ENCODE measurements at regions not wholly inside any gene's neighbourhood (a gene's known extent, or its start where the extent isn't known, plus 50 kb on each side); places are given as distances from the start of the nearest gene placed in this dataset.

DNA sequence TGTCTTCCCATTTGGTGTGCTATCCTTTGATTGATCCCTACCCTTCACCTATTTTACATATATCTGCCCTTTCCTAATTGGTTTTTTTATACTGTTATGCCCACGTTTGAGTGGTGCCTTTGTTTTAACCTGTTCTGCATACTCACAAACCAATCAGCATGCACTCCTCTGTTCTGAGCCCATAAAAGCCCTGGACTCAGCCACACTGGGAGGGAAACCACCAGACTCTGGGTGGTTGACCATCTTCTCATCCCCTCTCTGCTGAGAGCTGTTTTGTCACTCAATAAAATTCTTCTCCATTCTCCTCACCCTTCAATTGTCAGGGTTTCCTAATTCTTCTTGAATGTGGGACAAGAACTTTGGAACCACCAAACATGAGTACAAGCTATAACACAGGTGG is 989.8 kb downstream of the ADGRL2 start:
- POLR2A ChIA-PET, result no interaction called here
- TF ChIP-seq, protein P1, sequence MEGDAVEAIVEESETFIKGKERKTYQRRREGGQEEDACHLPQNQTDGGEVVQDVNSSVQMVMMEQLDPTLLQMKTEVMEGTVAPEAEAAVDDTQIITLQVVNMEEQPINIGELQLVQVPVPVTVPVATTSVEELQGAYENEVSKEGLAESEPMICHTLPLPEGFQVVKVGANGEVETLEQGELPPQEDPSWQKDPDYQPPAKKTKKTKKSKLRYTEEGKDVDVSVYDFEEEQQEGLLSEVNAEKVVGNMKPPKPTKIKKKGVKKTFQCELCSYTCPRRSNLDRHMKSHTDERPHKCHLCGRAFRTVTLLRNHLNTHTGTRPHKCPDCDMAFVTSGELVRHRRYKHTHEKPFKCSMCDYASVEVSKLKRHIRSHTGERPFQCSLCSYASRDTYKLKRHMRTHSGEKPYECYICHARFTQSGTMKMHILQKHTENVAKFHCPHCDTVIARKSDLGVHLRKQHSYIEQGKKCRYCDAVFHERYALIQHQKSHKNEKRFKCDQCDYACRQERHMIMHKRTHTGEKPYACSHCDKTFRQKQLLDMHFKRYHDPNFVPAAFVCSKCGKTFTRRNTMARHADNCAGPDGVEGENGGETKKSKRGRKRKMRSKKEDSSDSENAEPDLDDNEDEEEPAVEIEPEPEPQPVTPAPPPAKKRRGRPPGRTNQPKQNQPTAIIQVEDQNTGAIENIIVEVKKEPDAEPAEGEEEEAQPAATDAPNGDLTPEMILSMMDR (IDR thresholded peaks at IDR 0.05), result no peak

DNA sequence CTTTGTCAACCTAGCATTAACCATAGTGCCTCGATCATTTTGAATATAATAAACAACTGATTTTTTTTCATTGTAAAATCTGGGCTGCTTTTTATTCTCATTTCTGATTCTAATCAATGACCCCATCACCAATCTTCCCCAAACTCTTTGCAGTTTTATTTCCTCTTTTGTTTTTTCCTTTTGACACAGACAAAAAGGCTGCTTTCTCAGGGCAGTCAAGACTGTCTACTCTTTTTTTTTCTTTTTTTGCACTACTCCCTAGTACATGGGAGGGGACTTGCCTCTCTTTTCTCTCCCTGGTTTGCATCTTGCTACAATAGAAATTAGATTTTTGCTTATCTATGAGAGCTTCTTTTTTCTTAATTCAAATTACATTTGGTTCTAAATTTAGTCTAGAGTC is 987.9 kb downstream of the ADGRL2 start:
- DNase-seq (no peak), ATAC-seq (ENCODE audit: poor library complexity) (no peak)
- Mint-ChIP-seq H3K27ac (no peak overlapping the region), H3K9me3 (peaks cover 6% of the 10 kb centered on the region), H3K4me1 (ENCODE audit: low read depth) (no peaks in the 10 kb centered on the region), H3K36me3 (ENCODE audit: low read depth) (no peaks in the 10 kb centered on the region), H3K27me3 (no peaks in the 10 kb centered on the region), H3K4me3 (no peak overlapping the region)
- H3K27me3 ChIP-seq (ENCODE audit: control insufficient read depth in 1 of 2, insufficient read depth in 2 of 2, low read length in 2 of 2), result no peaks in the 10 kb centered on the region
- H3K4me1 ChIP-seq (ENCODE audit: insufficient read depth, low read length), result no peaks in the 10 kb centered on the region
- no peak overlapping the region for H3K4me3 ChIP-seq (ENCODE audit: low read length)
- CTCF ChIA-PET, result no interaction called here
- TF ChIP-seq, protein P1 (IDR thresholded peaks at IDR 0.05), result no peak
- POLR2A ChIA-PET, result no interaction called here
- H3K27ac ChIP-seq (ENCODE audit: low read depth in 1 of 2, low read length in 2 of 2), result no peak overlapping the region
- peaks cover 4 to 7% of the 10 kb centered on the region in 2 experiments for H3K9me3 ChIP-seq (ENCODE audit: control insufficient read depth in 1 of 2, insufficient read depth in 1 of 2, low read length in 2 of 2)
- no peaks in the 10 kb centered on the region for H3K36me3 ChIP-seq (ENCODE audit: insufficient read depth, low read length)
- intact Hi-C loops (cut with DNase I, micrococcal nuclease), result no loop called here

More for the DNA sequence above, 989.8 kb downstream of the ADGRL2 start:
- intact Hi-C loops (cut with DNase I, micrococcal nuclease), result no loop called here
- Mint-ChIP-seq H3K9me3 (peaks cover 6% of the 10 kb centered on the region), H3K4me1 (ENCODE audit: low read depth) (no peaks in the 10 kb centered on the region), H3K4me3 (no peak overlapping the region), H3K27me3 (no peaks in the 10 kb centered on the region), H3K27ac (no peak overlapping the region), H3K36me3 (ENCODE audit: low read depth) (no peaks in the 10 kb centered on the region)
- no peak for DNase-seq
- H3K4me1 ChIP-seq (ENCODE audit: insufficient read depth, low read length), result no peaks in the 10 kb centered on the region
- no peak overlapping the region for H3K27ac ChIP-seq (ENCODE audit: low read depth in 1 of 2, low read length in 2 of 2)
- ATAC-seq (ENCODE audit: poor library complexity), result no peak
- no peaks in the 10 kb centered on the region for H3K27me3 ChIP-seq (ENCODE audit: control insufficient read depth in 1 of 2, insufficient read depth in 2 of 2, low read length in 2 of 2)
- CTCF ChIA-PET, result no interaction called here
- H3K9me3 ChIP-seq (ENCODE audit: control insufficient read depth in 1 of 2, insufficient read depth in 1 of 2, low read length in 2 of 2), result peaks cover 7 to 8% of the 10 kb centered on the region in 2 experiments
- no peaks in the 10 kb centered on the region for H3K36me3 ChIP-seq (ENCODE audit: insufficient read depth, low read length)
- H3K4me3 ChIP-seq (ENCODE audit: low read length), result no peak overlapping the region

DNA sequence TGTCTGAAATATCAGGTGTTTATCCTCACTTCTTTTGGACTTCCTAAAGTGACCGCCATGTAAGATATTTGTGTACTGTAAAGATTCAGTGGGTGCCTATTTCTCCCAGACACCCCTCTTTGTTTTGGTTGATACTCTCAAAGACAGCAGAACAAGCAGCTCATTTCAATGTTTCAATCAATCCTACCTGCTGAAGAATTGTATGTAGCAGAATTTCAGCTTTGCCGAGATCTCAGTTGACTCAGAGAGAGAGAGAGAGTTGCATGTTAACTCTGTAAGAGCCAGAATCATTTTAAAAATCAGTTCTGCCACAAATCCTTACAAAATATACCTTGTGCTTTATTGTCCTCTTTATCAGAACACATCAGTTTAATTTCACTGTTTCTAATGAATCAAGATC is 987.3 kb downstream of the ADGRL2 start:
- Mint-ChIP-seq H3K9me3 (peaks cover 6% of the 10 kb centered on the region), H3K4me1 (ENCODE audit: low read depth) (no peaks in the 10 kb centered on the region), H3K27ac (no peak overlapping the region), H3K4me3 (no peak overlapping the region), H3K36me3 (ENCODE audit: low read depth) (no peaks in the 10 kb centered on the region), H3K27me3 (no peaks in the 10 kb centered on the region)
- Histone ChIP-seq H3K27ac (ENCODE audit: low read depth in 1 of 2, low read length in 2 of 2) (no peak overlapping the region), H3K27me3 (ENCODE audit: control insufficient read depth in 1 of 2, insufficient read depth in 2 of 2, low read length in 2 of 2) (no peaks in the 10 kb centered on the region), H3K4me3 (ENCODE audit: low read length) (no peak overlapping the region), H3K9me3 (ENCODE audit: control insufficient read depth in 1 of 2, insufficient read depth in 1 of 2, low read length in 2 of 2) (peaks cover 4 to 7% of the 10 kb centered on the region in 2 experiments), H3K4me1 (ENCODE audit: insufficient read depth, low read length) (no peaks in the 10 kb centered on the region), H3K36me3 (ENCODE audit: insufficient read depth, low read length) (no peaks in the 10 kb centered on the region)
- ChIA-PET POLR2A (no interaction called here), CTCF (no interaction called here)
- ATAC-seq (ENCODE audit: poor library complexity), result no peak
- intact Hi-C loops (cut with DNase I, micrococcal nuclease), result no loop called here
- no peak for DNase-seq
- TF ChIP-seq, protein P1 (IDR thresholded peaks at IDR 0.05), result no peak
